Karpas-422 (cell line): ENCODE measurements at regions not wholly inside any gene's neighbourhood (a gene's known extent, or its start where the extent isn't known, plus 50 kb on each side); places are given as distances from the start of the nearest gene placed in this dataset.
"Not testable (repeated sequence)": the region's sequence is repeated elsewhere in the genome, so short reads cannot be mapped to it uniquely, and the experiment has no call there.

Experiments used
- DNase-seq: peaks from one replicate; pipeline ENCODE4 v3.0.0-alpha.2; 2015
- H2AFZ ChIP-seq: fragments of 200-600 bp; sonication (generic); 2 replicates; pipeline ENCODE4 v1.6.1; 2014; ENCODE audit warnings: antibody characterized with exemption, low read length, mixed read lengths
- H3K27ac ChIP-seq: fragments of 200-600 bp; sonication (generic); 2 replicates; pipeline ENCODE4 v1.5.1; 2014; ENCODE audit warnings: mild to moderate bottlenecking, low read length, moderate library complexity
- H3K27me3 ChIP-seq: fragments of 200-600 bp; sonication (generic); 2 replicates; pipeline ENCODE4 v1.6.1; 2014; ENCODE audit warnings: low read length, mixed read lengths
- H3K36me3 ChIP-seq: fragments of 200-600 bp; sonication (generic); 2 replicates; pipeline ENCODE4 v1.6.1; 2014; ENCODE audit warnings: low read length, mixed read lengths; ENCODE audit not compliant: insufficient read depth
- H3K4me1 ChIP-seq: fragments of 200-600 bp; sonication (generic); 2 replicates; pipeline ENCODE4 v1.6.1; 2014; ENCODE audit warnings: mild to moderate bottlenecking, low read length, mixed read lengths
- H3K4me2 ChIP-seq: fragments of 200-600 bp; sonication (generic); 2 replicates; pipeline ENCODE4 v1.6.1; 2014; ENCODE audit warnings: low read length, low read depth, mild to moderate bottlenecking; ENCODE audit not compliant: poor library complexity, severe bottlenecking
- H3K4me3 ChIP-seq: fragments of 200-600 bp; sonication (generic); 2 replicates; pipeline ENCODE4 v1.5.1; 2014; ENCODE audit warnings: mild to moderate bottlenecking, antibody characterized with exemption, low read length, mixed read lengths
- H3K79me2 ChIP-seq: fragments of 200-600 bp; sonication (generic); 2 replicates; pipeline ENCODE4 v1.6.1; 2014; ENCODE audit warnings: mild to moderate bottlenecking, low read length, mixed read lengths
- H3K9ac ChIP-seq: fragments of 200-600 bp; sonication (generic); 2 replicates; pipeline ENCODE4 v1.6.0; 2014; ENCODE audit warnings: low read length
- H3K9me2 ChIP-seq: fragments of 200-600 bp; sonication (generic), shearing (Covaris generic); replicated peaks from 2 replicates; pipeline ENCODE4 v1.6.0; 2014; ENCODE audit warnings: mild to moderate bottlenecking, low read length, moderate library complexity; ENCODE audit not compliant: insufficient read depth
- H3K9me3 ChIP-seq: fragments of 300-700, 200-600 bp; sonication (generic); 2 replicates; pipeline ENCODE4 v1.6.1; 2014; ENCODE audit warnings: low read length, mixed read lengths
- H4K20me1 ChIP-seq: fragments of 200-600 bp; sonication (generic); 2 replicates; pipeline ENCODE4 v1.6.1; 2014; ENCODE audit warnings: mild to moderate bottlenecking, antibody characterized with exemption, low read length, low read depth; ENCODE audit not compliant: insufficient read depth

DNA sequence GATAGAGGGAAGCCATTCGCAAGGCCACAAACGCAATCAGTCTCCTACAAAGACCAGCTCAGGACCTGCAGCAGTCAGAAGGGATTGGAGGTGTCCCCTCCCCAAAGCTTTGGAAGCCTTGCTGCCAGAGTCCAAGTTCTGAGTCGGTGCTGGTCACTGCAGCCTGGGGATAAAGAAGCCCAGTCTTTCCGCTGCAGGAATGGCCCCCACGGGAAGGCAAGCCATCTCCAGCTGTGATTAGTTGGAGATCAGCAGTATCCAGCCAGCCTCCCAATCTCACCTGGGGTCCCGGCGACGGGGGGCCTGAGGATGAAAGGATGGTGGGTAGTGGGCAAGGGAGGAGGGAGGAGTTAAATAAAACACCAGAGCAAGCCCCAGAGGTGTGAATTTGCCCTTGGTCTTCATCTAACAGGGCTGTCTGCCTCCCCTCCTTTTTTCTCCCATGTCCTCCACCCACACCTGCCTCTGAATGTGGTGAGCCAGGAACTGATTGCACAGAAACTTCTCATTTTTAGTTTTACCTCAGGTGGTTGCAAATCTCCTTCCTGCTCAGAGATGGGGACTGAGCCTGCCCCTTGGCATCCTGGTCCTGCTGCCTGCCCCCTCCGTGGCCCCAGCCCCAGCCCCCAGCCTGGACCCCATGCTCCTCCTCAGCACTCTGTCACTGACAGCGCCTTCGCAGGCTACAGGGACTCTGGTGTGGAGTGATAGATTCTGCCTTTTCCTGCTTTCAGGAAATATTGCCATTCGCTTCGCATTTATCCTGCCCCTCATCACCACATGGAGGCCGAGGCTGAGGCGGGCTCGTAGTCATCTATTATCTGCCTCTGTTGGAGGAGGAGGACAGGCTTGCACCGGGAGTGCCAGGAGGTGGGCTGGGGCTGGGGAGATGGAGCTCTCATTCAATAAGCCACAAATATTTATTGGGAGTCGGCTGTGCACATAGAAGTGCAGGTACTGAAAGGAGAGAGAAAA is 262.9 kb upstream of the SDK2 start:
- Histone ChIP-seq H3K36me3 (no peaks in the 10 kb centered on the region), H3K9me2 (no peaks in the 10 kb centered on the region), H4K20me1 (no peaks in the 10 kb centered on the region), H3K9me3 (no peaks in the 10 kb centered on the region), H3K4me1 (no peaks in the 10 kb centered on the region), H2AFZ (no peak overlapping the region), H3K4me3 (no peak overlapping the region), H3K9ac (no peak overlapping the region), H3K27me3 (no peaks in the 10 kb centered on the region), H3K4me2 (no peak overlapping the region), H3K79me2 (no peaks in the 10 kb centered on the region), H3K27ac (no peak overlapping the region)
- DNase-seq = no peak

DNA sequence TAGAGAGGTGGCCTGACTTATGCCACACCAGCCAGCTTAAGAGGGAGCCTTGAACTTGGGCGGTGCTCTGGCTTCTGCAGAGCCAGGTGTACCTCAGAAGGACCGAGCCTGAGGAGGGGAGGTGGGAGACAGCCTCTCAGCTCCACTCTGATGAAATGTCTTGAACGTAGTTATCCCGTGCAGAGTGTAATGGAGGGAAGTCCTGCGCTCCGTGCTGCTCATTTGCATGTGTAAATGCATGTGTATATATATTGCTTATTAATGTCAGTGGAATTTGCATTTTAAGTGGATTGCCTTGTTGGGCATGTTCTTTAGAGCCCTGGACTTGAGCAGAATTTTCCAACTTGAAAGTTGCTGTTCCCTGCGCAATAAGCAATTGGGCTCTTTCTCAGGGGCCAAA is 264.9 kb upstream of the SDK2 start:
- no peaks in the 10 kb centered on the region for H3K9me3 ChIP-seq
- H3K27me3 ChIP-seq = no peaks in the 10 kb centered on the region
- DNase-seq = no peak
- no peaks in the 10 kb centered on the region for H3K79me2 ChIP-seq
- no peak overlapping the region for H3K9ac ChIP-seq
- no peaks in the 10 kb centered on the region for H3K9me2 ChIP-seq
- H3K36me3 ChIP-seq = no peaks in the 10 kb centered on the region
- H3K4me1 ChIP-seq = no peaks in the 10 kb centered on the region
- H3K27ac ChIP-seq = no peak overlapping the region
- H3K4me2 ChIP-seq = no peak overlapping the region
- no peak overlapping the region for H2AFZ ChIP-seq
- H3K4me3 ChIP-seq = no peak overlapping the region
- no peaks in the 10 kb centered on the region for H4K20me1 ChIP-seq

DNA sequence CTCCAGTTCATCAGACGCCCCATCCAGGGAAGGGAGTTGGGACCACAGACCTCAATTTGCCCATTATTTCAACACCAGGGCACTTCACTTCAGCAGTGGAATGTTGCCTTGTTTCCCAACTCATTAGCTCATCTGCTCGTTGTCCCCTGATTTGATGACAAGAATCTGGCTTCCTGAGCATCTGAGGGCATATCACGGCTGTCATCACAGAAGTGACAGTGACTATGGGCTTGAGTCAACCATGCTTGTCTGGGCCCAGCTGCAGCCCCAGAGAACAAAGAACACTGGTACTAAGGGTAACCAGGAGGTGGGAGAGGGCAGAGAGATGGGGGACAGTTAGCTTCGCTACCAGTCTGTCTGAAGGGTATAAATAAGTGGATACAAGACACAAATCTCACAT is 266.0 kb upstream of the SDK2 start:
- Histone ChIP-seq H3K27me3 (no peaks in the 10 kb centered on the region), H3K4me1 (no peaks in the 10 kb centered on the region), H3K4me3 (no peak overlapping the region), H3K36me3 (no peaks in the 10 kb centered on the region), H3K27ac (no peak overlapping the region), H3K4me2 (no peak overlapping the region), H3K9me3 (no peaks in the 10 kb centered on the region), H3K9me2 (no peaks in the 10 kb centered on the region), H4K20me1 (no peaks in the 10 kb centered on the region), H2AFZ (no peak overlapping the region), H3K79me2 (no peaks in the 10 kb centered on the region), H3K9ac (no peak overlapping the region)
- no peak for DNase-seq

DNA sequence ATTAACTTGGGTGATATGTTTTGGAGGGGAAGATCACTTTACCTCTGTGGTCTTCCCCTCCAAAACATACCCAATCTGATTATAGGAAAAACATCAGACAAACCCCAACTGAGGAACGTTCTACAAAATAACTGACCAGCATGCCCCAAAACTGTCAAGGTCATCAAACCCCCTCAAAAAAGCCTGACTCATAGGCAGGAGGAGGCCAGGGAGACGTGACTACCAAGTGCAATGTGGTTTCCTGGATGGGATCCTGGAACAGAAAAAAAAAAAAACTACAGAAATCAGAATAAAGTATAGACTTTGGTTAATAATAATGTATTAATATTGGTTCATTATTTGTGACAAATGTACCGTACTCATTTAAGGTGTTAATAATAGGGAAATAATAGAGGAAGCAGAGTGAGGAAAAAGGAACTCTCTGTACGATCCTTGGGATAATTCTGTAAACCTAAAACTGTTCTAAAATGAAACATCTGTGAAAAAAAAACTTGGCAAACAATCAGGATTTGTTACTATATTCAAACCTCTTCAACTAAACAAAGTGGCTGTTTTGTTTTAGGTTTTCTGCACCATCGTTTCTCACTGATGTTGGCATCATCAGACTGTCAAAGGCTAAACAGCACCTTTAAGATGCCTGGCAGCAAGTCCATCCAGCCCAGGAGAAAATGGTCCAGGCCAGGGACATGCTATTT is 266.7 kb upstream of the SDK2 start:
- Histone ChIP-seq H4K20me1 (no peaks in the 10 kb centered on the region), H3K27me3 (no peaks in the 10 kb centered on the region), H3K79me2 (no peaks in the 10 kb centered on the region), H3K9me2 (no peaks in the 10 kb centered on the region), H3K4me2 (no peak overlapping the region), H3K36me3 (no peaks in the 10 kb centered on the region), H3K27ac (no peak overlapping the region), H3K9me3 (no peaks in the 10 kb centered on the region), H3K4me3 (no peak overlapping the region), H3K4me1 (no peaks in the 10 kb centered on the region), H2AFZ (no peak overlapping the region), H3K9ac (no peak overlapping the region)
- DNase-seq = no peak

DNA sequence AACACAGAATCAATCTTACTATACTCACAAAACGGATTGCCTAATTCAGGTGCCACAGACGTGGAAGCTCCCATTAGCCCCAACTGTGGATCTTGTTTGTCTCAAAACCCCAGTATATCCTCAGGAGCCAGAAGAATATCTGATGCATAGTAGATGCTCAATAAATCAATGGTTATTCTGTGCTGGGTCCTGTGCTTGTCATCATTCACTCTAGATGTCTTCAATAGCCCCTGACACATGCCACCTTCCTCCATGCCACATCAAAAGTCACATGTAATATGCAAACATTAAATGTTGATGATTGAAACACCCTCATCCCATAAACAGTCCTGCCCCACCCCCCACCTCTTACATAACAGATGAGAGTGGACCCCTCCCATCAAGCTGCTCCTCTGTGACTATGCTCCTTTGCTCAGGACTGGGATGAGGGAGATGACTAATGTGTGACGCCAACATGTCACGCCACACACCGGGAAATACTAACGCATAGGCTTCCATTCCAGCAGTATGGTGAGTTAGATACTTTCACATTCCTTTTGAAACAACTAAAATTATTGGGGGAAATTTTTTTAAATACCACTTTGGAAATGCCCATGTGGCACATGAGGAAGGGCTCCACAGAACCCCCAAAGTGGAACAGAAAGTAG is 267.6 kb upstream of the SDK2 start:
- DNase-seq = no peak
- no peaks in the 10 kb centered on the region for H3K36me3 ChIP-seq
- H3K79me2 ChIP-seq = no peaks in the 10 kb centered on the region
- H3K4me2 ChIP-seq = no peak overlapping the region
- no peaks in the 10 kb centered on the region for H3K9me2 ChIP-seq
- no peaks in the 10 kb centered on the region for H3K4me1 ChIP-seq
- no peak overlapping the region for H3K4me3 ChIP-seq
- H3K27ac ChIP-seq = no peak overlapping the region
- H2AFZ ChIP-seq = no peak overlapping the region
- no peaks in the 10 kb centered on the region for H3K9me3 ChIP-seq
- no peaks in the 10 kb centered on the region for H4K20me1 ChIP-seq
- no peak overlapping the region for H3K9ac ChIP-seq
- H3K27me3 ChIP-seq = no peaks in the 10 kb centered on the region

DNA sequence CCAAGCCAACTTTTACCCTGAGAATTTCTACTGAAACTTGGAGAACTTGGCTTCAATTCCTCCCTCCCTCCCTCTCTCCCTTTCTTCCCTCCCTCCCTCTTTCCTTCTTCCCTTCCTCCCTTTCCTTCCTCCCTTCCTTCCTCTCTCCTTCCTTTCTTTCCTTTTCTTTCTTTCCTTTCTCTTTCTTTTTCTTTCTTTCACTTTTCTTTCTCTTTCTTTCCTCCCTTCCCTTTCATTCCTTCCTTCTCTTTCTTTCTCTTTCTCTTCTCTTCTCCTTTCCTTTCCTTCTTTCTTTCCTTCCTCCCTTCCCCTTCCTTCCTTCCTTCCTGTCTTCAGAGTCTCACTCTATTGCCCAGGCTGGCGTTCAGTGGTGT is 268.1 kb upstream of the SDK2 start:
- H3K27me3 ChIP-seq = no peaks in the 10 kb centered on the region
- no peak overlapping the region for H3K27ac ChIP-seq
- H3K79me2 ChIP-seq = no peaks in the 10 kb centered on the region
- no peak overlapping the region for H2AFZ ChIP-seq
- H3K4me3 ChIP-seq = no peak overlapping the region
- H3K36me3 ChIP-seq = no peaks in the 10 kb centered on the region
- H3K4me2 ChIP-seq = no peak overlapping the region
- no peaks in the 10 kb centered on the region for H3K9me3 ChIP-seq
- DNase-seq = no peak
- no peaks in the 10 kb centered on the region for H3K4me1 ChIP-seq
- no peak overlapping the region for H3K9ac ChIP-seq
- no peaks in the 10 kb centered on the region for H4K20me1 ChIP-seq
- no peaks in the 10 kb centered on the region for H3K9me2 ChIP-seq

DNA sequence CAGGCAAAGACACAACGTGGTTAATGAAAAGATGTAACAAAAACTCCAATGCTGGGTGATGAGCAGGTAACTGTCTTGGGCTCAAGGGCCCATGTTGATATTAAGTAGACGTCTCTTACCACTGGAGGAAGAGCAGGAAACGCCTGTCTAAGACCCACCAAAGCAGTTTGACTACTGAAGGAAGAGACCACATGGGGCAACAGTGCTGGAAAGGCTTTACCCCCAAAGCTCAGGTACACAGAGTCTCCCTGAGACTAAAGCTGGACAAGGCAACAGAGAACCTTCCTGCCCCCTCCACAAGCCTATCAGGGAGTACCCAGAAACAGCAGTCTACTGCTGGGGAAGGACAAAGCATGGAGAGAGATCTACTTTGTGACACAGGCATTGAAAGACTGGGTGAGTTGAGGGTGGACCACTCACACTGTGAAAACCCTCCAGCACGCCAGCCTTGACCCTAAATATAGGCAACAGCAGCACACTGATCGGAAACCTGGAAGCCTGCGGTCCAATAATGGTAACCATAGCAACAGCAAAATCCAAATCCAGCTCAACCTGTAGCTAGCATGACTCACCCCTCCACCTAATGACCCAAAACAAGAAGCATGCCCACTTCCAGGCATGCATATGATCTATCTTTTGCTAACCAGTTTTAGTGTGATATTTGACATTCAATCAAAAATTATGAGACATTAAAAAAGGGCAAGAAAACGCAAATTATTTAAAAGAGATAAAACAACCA is 270.5 kb upstream of the SDK2 start:
- H3K9me2 ChIP-seq = no peaks in the 10 kb centered on the region
- H3K27me3 ChIP-seq = no peaks in the 10 kb centered on the region
- H3K9ac ChIP-seq = no peak overlapping the region
- no peak overlapping the region for H3K4me3 ChIP-seq
- no peaks in the 10 kb centered on the region for H3K79me2 ChIP-seq
- no peak for DNase-seq
- H3K4me2 ChIP-seq = no peak overlapping the region
- no peaks in the 10 kb centered on the region for H3K36me3 ChIP-seq
- H3K4me1 ChIP-seq = no peaks in the 10 kb centered on the region
- H2AFZ ChIP-seq = no peak overlapping the region
- H4K20me1 ChIP-seq = no peaks in the 10 kb centered on the region
- no peaks in the 10 kb centered on the region for H3K9me3 ChIP-seq
- no peak overlapping the region for H3K27ac ChIP-seq

DNA sequence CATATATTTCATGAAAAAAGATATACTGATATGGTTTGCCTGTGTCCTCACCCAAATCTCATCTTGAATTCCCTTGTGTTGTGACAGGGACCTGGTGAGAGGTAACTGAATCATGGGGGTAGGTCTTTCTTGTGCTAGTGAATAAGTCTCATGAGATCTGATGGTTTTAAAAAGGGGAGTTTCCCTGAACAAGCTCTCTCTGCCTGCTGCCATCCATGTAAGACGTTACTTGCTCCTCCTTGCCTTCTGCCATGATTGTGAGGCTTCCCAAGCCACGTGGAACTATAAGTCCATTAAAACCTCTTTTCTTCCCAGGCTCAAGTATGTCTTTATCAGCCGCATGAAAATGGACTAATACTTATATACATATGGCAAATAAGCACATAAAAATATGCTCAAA is 274.8 kb upstream of the SDK2 start:
- DNase-seq, H3K79me2 ChIP-seq, H2AFZ ChIP-seq, H3K9me3 ChIP-seq, H3K9ac ChIP-seq, H3K4me1 ChIP-seq, H3K36me3 ChIP-seq, H3K27me3 ChIP-seq, H4K20me1 ChIP-seq, H3K4me2 ChIP-seq, H3K4me3 ChIP-seq, H3K9me2 ChIP-seq, H3K27ac ChIP-seq: not testable (repeated sequence)
